SJSA1 (cell line): ENCODE measurements at regions not wholly inside any gene's neighbourhood (a gene's known extent, or its start where the extent isn't known, plus 50 kb on each side); places are given as distances from the start of the nearest gene placed in this dataset.
A peak's percentile ranks its signal among the peaks of the same experiment; 100 is the strongest.

Experiments
- DNase-seq, 2 experiments: peaks; one replicate each; pipeline ENCODE4 v3.0.0-alpha.2; 2015 to 2020; ENCODE audit warnings: low spot score in 2 of 2, low read depth in 1 of 2
- H3K27ac ChIP-seq: fragments of 250-450 bp; sonication (Bioruptor Pico); 2 replicates; pipeline ENCODE4 v1.5.1; 2020; ENCODE audit warnings: mild to moderate bottlenecking, moderate library complexity
- H3K27me3 ChIP-seq: fragments of 250-450 bp; sonication (Bioruptor Pico); replicated peaks from 2 replicates; pipeline ENCODE4 v1.5.1; 2020; ENCODE audit warnings: mild to moderate bottlenecking, moderate library complexity
- H3K36me3 ChIP-seq: fragments of 250-450 bp; sonication (Bioruptor Pico); 2 replicates; pipeline ENCODE4 v1.5.1; 2020; ENCODE audit warnings: mild to moderate bottlenecking
- H3K4me1 ChIP-seq: fragments of 250-450 bp; sonication (Bioruptor Pico); replicated peaks from 2 replicates; pipeline ENCODE4 v1.6.1; 2021; ENCODE audit warnings: mild to moderate bottlenecking
- H3K4me3 ChIP-seq: fragments of 250-450 bp; sonication (Bioruptor Pico); 2 replicates; pipeline ENCODE4 v1.5.1; 2020; ENCODE audit warnings: mild to moderate bottlenecking
- H3K9me3 ChIP-seq: fragments of 250-450 bp; sonication (Bioruptor Pico); replicated peaks from 2 replicates; pipeline ENCODE4 v1.5.1; 2020; ENCODE audit warnings: mild to moderate bottlenecking

GRCh38 chr2:217271813-217272212 lies 411.9 kb upstream of the TNP1 start:
- H3K4me3 ChIP-seq = no peak overlapping the region
- H3K27me3 ChIP-seq = no peaks in the 10 kb centered on the region
- H3K36me3 ChIP-seq = peaks cover 9% of the 10 kb centered on the region; the same call in 1 of the 2 replicates
- DNase-seq = no peak
- peaks cover 19% of the 10 kb centered on the region for H3K9me3 ChIP-seq
- peaks cover 15% of the 10 kb centered on the region for H3K4me1 ChIP-seq
- H3K27ac ChIP-seq = no peak overlapping the region

GRCh38 chr2:217270485-217271121 lies 410.7 kb upstream of the TNP1 start:
- Histone ChIP-seq H3K36me3 (peaks cover 10% of the 10 kb centered on the region; the same call in 1 of the 2 replicates), H3K4me1 (peaks cover 12% of the 10 kb centered on the region), H3K27ac (no peak overlapping the region), H3K9me3 (peaks cover 18% of the 10 kb centered on the region), H3K4me3 (no peak overlapping the region), H3K27me3 (no peaks in the 10 kb centered on the region)
- no peak for DNase-seq

DNA sequence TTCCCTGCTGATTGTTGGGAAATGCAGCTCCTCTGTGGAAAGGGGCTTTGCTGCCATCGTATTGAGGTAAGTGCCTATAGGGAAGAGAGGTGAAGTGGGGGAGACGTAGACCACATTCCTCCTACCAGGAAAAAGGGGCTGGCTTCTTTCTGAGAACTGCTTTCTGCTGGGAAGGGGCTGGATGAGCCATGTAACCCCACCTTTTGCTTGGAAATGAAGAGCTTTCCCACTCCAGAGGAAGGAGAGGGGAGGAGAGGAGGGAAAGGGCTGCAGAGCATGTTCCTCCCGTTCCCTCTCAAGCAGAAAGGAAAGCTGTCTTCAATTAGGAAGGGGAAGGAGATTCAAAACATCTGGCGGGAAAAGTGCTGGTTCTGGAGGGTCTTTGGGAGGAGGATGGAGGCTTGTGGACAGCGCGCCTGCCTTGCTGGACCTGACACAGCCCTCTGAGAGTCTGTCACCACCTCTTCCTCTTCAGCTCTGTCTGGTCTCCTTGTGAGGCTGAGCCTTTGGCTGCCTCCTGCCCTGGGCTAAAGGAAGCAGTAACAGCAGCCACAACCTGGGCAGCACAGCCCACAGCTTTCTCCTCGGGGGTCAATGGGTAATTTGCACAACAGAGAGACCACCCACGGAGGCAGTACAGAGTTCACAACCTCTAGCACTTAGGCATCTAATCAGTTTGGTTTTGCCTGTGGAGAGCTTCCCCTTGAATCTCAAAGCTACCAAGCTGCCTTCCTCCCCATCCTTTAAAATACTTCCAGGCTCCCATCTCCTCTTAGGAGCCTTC lies 410.0 kb upstream of the TNP1 start:
- Histone ChIP-seq H3K27ac (no peak overlapping the region), H3K36me3 (peaks cover 10% of the 10 kb centered on the region; the same call in 1 of the 2 replicates), H3K27me3 (no peaks in the 10 kb centered on the region), H3K4me3 (no peak overlapping the region), H3K9me3 (peaks cover 18% of the 10 kb centered on the region), H3K4me1 (peaks cover 12% of the 10 kb centered on the region)
- no peak for DNase-seq

DNA sequence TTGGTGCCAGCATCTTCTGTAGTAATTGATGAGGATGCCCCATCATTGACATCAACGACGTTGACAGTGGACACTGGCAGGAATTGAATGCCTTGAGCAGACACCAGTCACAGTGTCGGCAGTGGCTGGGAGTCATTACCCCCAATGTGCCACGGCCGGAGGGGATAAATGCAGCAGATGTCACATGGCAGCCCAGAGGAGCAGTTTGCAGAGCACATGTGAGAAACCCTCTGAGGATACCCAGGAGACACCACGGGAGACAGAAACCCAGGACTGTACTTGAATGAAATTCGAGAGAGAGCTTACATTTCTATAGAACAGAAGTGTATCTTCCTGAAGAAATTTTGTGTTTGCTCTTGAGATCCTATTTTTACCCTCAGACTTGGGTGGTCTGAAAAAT lies 409.1 kb upstream of the TNP1 start:
- no peak for DNase-seq
- H3K4me3 ChIP-seq = no peak overlapping the region
- H3K36me3 ChIP-seq = peaks cover 10% of the 10 kb centered on the region; the same call in 1 of the 2 replicates
- peaks cover 12% of the 10 kb centered on the region for H3K4me1 ChIP-seq
- H3K9me3 ChIP-seq = peaks cover 18% of the 10 kb centered on the region
- no peak overlapping the region for H3K27ac ChIP-seq
- H3K27me3 ChIP-seq = no peaks in the 10 kb centered on the region

DNA sequence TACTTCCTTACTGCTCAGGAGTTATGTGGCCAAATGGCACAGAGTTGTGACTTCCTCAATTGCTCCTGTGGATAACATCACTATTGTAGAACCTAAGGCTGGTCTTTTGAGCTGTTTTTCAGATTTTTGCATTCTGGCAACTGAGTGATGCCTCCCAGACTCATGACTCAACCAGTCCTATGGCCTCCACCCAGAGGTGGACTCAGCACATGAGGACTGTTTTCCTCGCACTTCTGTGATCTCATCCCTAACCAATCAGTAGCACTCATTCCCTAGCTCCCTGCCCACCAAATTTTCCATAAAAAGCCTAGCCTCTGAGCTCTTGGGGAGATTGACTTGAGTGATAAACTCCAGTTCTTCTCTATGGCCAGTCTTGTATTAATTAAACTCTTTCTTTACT lies 407.9 kb upstream of the TNP1 start:
- Histone ChIP-seq H3K4me1 (peaks cover 12% of the 10 kb centered on the region), H3K27ac (no peak overlapping the region), H3K4me3 (no peak overlapping the region), H3K9me3 (peaks cover 18% of the 10 kb centered on the region), H3K36me3 (peaks cover 10% of the 10 kb centered on the region; the same call in 1 of the 2 replicates), H3K27me3 (no peaks in the 10 kb centered on the region)
- DNase-seq = no peak

- Histone ChIP-seq H3K27me3 (no peaks in the 10 kb centered on the region), H3K36me3 (peaks cover 10% of the 10 kb centered on the region; the same call in 1 of the 2 replicates), H3K4me3 (no peak overlapping the region), H3K27ac (no peak overlapping the region), H3K9me3 (peaks cover 18% of the 10 kb centered on the region), H3K4me1 (peaks cover 22% of the 10 kb centered on the region)
- DNase-seq = no peak
These were observed 403.9 kb upstream of the TNP1 start for GRCh38 chr2:217263756-217264155.

DNA sequence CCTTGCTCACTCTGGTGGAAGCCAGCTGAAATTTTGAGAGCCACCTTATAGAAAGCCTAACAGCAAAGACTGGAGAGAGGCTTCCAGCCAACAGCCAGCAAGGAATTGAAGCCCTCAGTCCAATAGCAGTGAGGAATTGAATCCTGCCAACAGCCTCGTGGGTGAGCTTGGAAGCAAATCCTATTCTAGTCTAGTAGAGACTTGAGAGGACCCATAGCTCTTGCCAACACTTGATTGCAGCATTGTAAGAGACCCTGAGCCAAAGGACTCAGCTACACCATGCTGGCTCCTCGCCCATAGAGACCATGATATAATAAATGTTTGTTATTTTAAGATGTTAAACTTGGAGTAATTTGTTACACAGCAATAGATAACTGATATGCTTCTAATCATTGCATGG lies 403.0 kb upstream of the TNP1 start:
- DNase-seq = no peak
- Histone ChIP-seq H3K9me3 (peaks cover 11% of the 10 kb centered on the region), H3K27me3 (no peaks in the 10 kb centered on the region)

DNA sequence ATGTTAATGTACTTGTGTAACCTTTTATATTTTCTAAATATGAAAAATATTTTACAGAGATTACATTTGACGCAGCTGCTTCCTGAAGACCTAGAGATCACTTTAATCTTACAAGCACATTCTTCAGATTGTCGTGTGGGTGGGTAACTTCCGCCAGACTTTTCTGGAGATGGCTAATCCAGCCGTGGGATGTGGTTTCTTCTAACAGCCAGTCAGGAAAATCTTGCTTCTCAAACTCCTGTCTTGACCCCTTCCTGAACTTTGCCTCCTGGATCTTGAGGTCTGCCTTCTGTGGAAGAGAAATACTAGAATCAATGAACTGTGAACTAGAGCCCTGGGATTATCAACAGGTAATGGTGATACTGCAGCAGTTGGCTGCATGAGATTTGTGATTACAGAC lies 401.6 kb upstream of the TNP1 start:
- H3K4me1 ChIP-seq = peaks cover 38% of the 10 kb centered on the region
- H3K27me3 ChIP-seq = no peaks in the 10 kb centered on the region
- H3K36me3 ChIP-seq = no peaks in the 10 kb centered on the region
- H3K9me3 ChIP-seq = no peaks in the 10 kb centered on the region
- no peak overlapping the region for H3K4me3 ChIP-seq
- no peak for DNase-seq
- H3K27ac ChIP-seq = peak overlapping the region; percentile 62; the same call in 1 of the 2 replicates

More for the DNA sequence above, 403.0 kb upstream of the TNP1 start:
- Histone ChIP-seq H3K27ac (no peak overlapping the region), H3K4me1 (peaks cover 28% of the 10 kb centered on the region), H3K4me3 (no peak overlapping the region), H3K36me3 (peaks cover 10% of the 10 kb centered on the region; the same call in 1 of the 2 replicates)

GRCh38 chr2:217260441-217261115 lies 400.7 kb upstream of the TNP1 start:
- no peaks in the 10 kb centered on the region for H3K9me3 ChIP-seq
- H3K27me3 ChIP-seq = no peaks in the 10 kb centered on the region
- H3K4me1 ChIP-seq = peaks cover 47% of the 10 kb centered on the region
- peak overlapping the region; percentile 62 for H3K27ac ChIP-seq
- H3K4me3 ChIP-seq = no peak overlapping the region
- no peaks in the 10 kb centered on the region for H3K36me3 ChIP-seq
- peak; percentile 40 to 60 for DNase-seq

DNA sequence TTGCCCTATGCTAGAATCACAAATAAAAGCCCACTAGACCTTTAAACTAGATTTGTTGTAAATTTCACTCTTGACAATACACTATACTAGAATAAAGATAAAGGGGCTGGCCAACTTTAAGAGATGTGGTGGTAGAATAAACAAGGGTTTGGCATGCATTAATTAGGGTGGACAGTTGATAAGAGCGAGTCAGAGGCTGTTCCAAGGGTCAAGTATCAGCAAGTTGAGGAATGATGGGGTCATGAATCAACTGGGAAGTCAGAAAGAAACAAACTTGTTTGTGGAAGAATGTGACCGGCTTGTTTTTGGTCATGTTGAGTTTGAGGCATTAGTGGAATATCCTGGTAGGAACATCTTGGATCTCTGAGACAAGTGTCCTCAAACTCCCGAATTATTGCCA lies 398.3 kb upstream of the TNP1 start:
- no peaks in the 10 kb centered on the region for H3K27me3 ChIP-seq
- H3K4me1 ChIP-seq = peaks cover 52% of the 10 kb centered on the region
- H3K4me3 ChIP-seq = no peak overlapping the region
- H3K36me3 ChIP-seq = no peaks in the 10 kb centered on the region
- no peaks in the 10 kb centered on the region for H3K9me3 ChIP-seq
- no peak for DNase-seq
- H3K27ac ChIP-seq = no peak overlapping the region

- Histone ChIP-seq H3K27ac (peak overlapping the region; percentile 51), H3K36me3 (no peaks in the 10 kb centered on the region), H3K4me3 (no peak overlapping the region), H3K9me3 (no peaks in the 10 kb centered on the region), H3K27me3 (no peaks in the 10 kb centered on the region), H3K4me1 (peaks cover 46% of the 10 kb centered on the region)
- DNase-seq = peak; percentile 53 to 77
These were observed 396.4 kb upstream of the TNP1 start for GRCh38 chr2:217256251-217256650.

DNA sequence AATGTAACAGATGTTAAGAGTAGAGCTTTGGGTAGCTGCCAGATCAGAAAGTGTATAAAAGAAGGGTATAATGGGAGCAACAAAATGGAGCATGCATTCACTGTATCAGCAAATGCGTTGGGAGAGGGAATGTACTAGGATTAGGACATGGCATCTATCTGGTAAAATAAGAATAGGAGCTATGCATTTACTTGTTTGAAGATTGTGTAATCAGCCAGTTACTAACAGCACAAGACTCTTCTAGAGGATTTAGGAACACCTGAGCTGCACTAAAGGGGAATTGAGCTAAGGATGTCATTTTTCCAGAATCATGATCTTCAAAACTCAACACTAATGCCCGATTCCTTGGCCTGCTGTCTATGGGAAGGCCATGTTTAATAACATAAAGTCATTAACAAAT lies 394.2 kb upstream of the TNP1 start:
- Histone ChIP-seq H3K4me1 (peaks cover 31% of the 10 kb centered on the region), H3K4me3 (no peak overlapping the region), H3K36me3 (no peaks in the 10 kb centered on the region), H3K9me3 (no peaks in the 10 kb centered on the region), H3K27me3 (no peaks in the 10 kb centered on the region), H3K27ac (no peak overlapping the region)
- DNase-seq = no peak

GRCh38 chr2:217252181-217252580 lies 392.3 kb upstream of the TNP1 start:
- DNase-seq = no peak
- no peak overlapping the region for H3K4me3 ChIP-seq
- H3K4me1 ChIP-seq = peaks cover 21% of the 10 kb centered on the region
- H3K9me3 ChIP-seq = no peaks in the 10 kb centered on the region
- H3K27me3 ChIP-seq = no peaks in the 10 kb centered on the region
- no peak overlapping the region for H3K27ac ChIP-seq
- no peaks in the 10 kb centered on the region for H3K36me3 ChIP-seq

DNA sequence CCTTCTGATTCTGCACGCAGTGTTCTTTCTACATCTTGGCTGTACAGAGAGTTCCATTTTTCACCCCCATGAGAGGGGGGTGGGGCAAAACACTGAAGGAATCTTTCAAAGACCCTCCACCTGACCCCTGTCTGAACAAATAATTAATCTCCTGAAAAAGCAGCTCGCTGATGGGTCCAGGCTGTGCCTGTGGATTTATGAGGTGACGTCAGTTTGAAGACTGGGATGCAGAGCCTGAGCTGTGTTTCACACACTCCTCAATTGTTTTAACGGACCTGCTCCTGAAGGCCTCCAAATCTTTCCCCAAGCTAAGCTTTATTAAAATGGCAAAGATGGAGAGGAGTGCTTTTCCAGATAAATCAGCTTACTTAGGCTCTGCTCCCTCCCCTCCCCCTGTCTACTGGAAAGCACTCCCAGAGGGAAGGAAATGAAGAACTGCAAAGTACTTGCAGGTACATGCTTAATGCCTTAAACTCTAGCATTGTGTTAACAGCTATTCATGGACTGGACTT lies 390.2 kb upstream of the TNP1 start:
- H3K27ac ChIP-seq = no peak overlapping the region
- no peaks in the 10 kb centered on the region for H3K9me3 ChIP-seq
- no peak overlapping the region for H3K4me3 ChIP-seq
- H3K27me3 ChIP-seq = no peaks in the 10 kb centered on the region
- no peak for DNase-seq
- no peaks in the 10 kb centered on the region for H3K36me3 ChIP-seq
- no peaks in the 10 kb centered on the region; the same call in none of the 2 replicates for H3K4me1 ChIP-seq
